SJSA1 (cell line): ENCODE measurements at regions not wholly inside any gene's neighbourhood (a gene's known extent, or its start where the extent isn't known, plus 50 kb on each side); places are given as distances from the start of the nearest gene placed in this dataset.
A peak's percentile ranks its signal among the peaks of the same experiment; 100 is the strongest.
"Not testable (repeated sequence)": the region's sequence is repeated elsewhere in the genome, so short reads cannot be mapped to it uniquely, and the experiment has no call there.

ENCODE experiments used
- DNase-seq, 2 experiments: peaks; one replicate each; pipeline ENCODE4 v3.0.0-alpha.2; 2015 to 2020; ENCODE audit warnings: low spot score in 2 of 2, low read depth in 1 of 2
- H3K27ac ChIP-seq: fragments of 250-450 bp; sonication (Bioruptor Pico); 2 replicates; pipeline ENCODE4 v1.5.1; 2020; ENCODE audit warnings: mild to moderate bottlenecking, moderate library complexity
- H3K27me3 ChIP-seq: fragments of 250-450 bp; sonication (Bioruptor Pico); replicated peaks from 2 replicates; pipeline ENCODE4 v1.5.1; 2020; ENCODE audit warnings: mild to moderate bottlenecking, moderate library complexity
- H3K36me3 ChIP-seq: fragments of 250-450 bp; sonication (Bioruptor Pico); 2 replicates; pipeline ENCODE4 v1.5.1; 2020; ENCODE audit warnings: mild to moderate bottlenecking
- H3K4me1 ChIP-seq: fragments of 250-450 bp; sonication (Bioruptor Pico); replicated peaks from 2 replicates; pipeline ENCODE4 v1.6.1; 2021; ENCODE audit warnings: mild to moderate bottlenecking
- H3K4me3 ChIP-seq: fragments of 250-450 bp; sonication (Bioruptor Pico); 2 replicates; pipeline ENCODE4 v1.5.1; 2020; ENCODE audit warnings: mild to moderate bottlenecking
- H3K9me3 ChIP-seq: fragments of 250-450 bp; sonication (Bioruptor Pico); replicated peaks from 2 replicates; pipeline ENCODE4 v1.5.1; 2020; ENCODE audit warnings: mild to moderate bottlenecking

GRCh38 chr11:101723371-101723770, 139.6 kb upstream of the TRPC6 start:
- DNase-seq = no peak
- Histone ChIP-seq H3K27me3 (no peaks in the 10 kb centered on the region), H3K4me1 (no peaks in the 10 kb centered on the region), H3K36me3 (no peaks in the 10 kb centered on the region), H3K27ac (no peak overlapping the region), H3K4me3 (no peak overlapping the region), H3K9me3 (no peaks in the 10 kb centered on the region)

GRCh38 chr11:101721270-101721669, 137.5 kb upstream of the TRPC6 start:
- Histone ChIP-seq H3K27ac (no peak overlapping the region), H3K9me3 (no peaks in the 10 kb centered on the region), H3K4me1 (no peaks in the 10 kb centered on the region), H3K36me3 (no peaks in the 10 kb centered on the region), H3K4me3 (no peak overlapping the region), H3K27me3 (no peaks in the 10 kb centered on the region)
- no peak for DNase-seq

GRCh38 chr11:101718402-101718801, 134.6 kb upstream of the TRPC6 start:
- Histone ChIP-seq H3K27ac (no peak overlapping the region), H3K4me3 (no peak overlapping the region)
- no peak for DNase-seq

GRCh38 chr11:101717619-101718018, 133.8 kb upstream of the TRPC6 start:
- Histone ChIP-seq H3K27me3 (no peaks in the 10 kb centered on the region), H3K4me3 (no peak overlapping the region), H3K4me1 (no peaks in the 10 kb centered on the region), H3K36me3 (no peaks in the 10 kb centered on the region), H3K27ac (no peak overlapping the region), H3K9me3 (no peaks in the 10 kb centered on the region)
- no peak for DNase-seq

More at GRCh38 chr11:101718402-101718801, 134.6 kb upstream of the TRPC6 start:
- no peaks in the 10 kb centered on the region for H3K4me1 ChIP-seq
- H3K36me3 ChIP-seq = no peaks in the 10 kb centered on the region
- no peaks in the 10 kb centered on the region for H3K9me3 ChIP-seq
- H3K27me3 ChIP-seq = no peaks in the 10 kb centered on the region

- no peak overlapping the region for H3K27ac ChIP-seq
- no peaks in the 10 kb centered on the region for H3K9me3 ChIP-seq
- no peaks in the 10 kb centered on the region for H3K4me1 ChIP-seq
- H3K27me3 ChIP-seq = no peaks in the 10 kb centered on the region
- no peak for DNase-seq
- H3K36me3 ChIP-seq = no peaks in the 10 kb centered on the region
- H3K4me3 ChIP-seq = no peak overlapping the region
These were observed 131.5 kb upstream of the TRPC6 start for GRCh38 chr11:101715281-101715680.

- H3K4me3 ChIP-seq = no peak overlapping the region
- DNase-seq = no peak
- no peaks in the 10 kb centered on the region for H3K36me3 ChIP-seq
- H3K9me3 ChIP-seq = no peaks in the 10 kb centered on the region
- H3K4me1 ChIP-seq = peaks cover 7% of the 10 kb centered on the region
- no peak overlapping the region for H3K27ac ChIP-seq
- no peaks in the 10 kb centered on the region for H3K27me3 ChIP-seq
These were observed 123.7 kb upstream of the TRPC6 start for GRCh38 chr11:101707477-101707876.

- Histone ChIP-seq H3K27ac (peak overlapping the region; percentile 49; the same call in 1 of the 2 replicates), H3K4me1 (peaks cover 7% of the 10 kb centered on the region), H3K27me3 (no peaks in the 10 kb centered on the region), H3K9me3 (no peaks in the 10 kb centered on the region), H3K4me3 (no peak overlapping the region), H3K36me3 (no peaks in the 10 kb centered on the region)
- peak in 1 of 2 experiments; percentile 15 for DNase-seq
These were observed 122.7 kb upstream of the TRPC6 start for GRCh38 chr11:101706541-101706940.

GRCh38 chr11:101705972-101706371, 122.2 kb upstream of the TRPC6 start:
- no peak overlapping the region for H3K4me3 ChIP-seq
- DNase-seq = no peak
- H3K4me1 ChIP-seq = peaks cover 7% of the 10 kb centered on the region
- H3K9me3 ChIP-seq = no peaks in the 10 kb centered on the region
- H3K27ac ChIP-seq = no peak overlapping the region
- no peaks in the 10 kb centered on the region for H3K27me3 ChIP-seq
- no peaks in the 10 kb centered on the region for H3K36me3 ChIP-seq

- DNase-seq, H3K4me1 ChIP-seq, H3K4me3 ChIP-seq, H3K27ac ChIP-seq, H3K9me3 ChIP-seq, H3K36me3 ChIP-seq, H3K27me3 ChIP-seq: not testable (repeated sequence)
These were observed 111.1 kb upstream of the TRPC6 start for GRCh38 chr11:101694869-101695268.

- Histone ChIP-seq H3K9me3 (no peaks in the 10 kb centered on the region), H3K27me3 (no peaks in the 10 kb centered on the region), H3K4me1 (no peaks in the 10 kb centered on the region), H3K27ac (no peak overlapping the region), H3K4me3 (no peak overlapping the region), H3K36me3 (no peaks in the 10 kb centered on the region)
- no peak for DNase-seq
These were observed 109.2 kb upstream of the TRPC6 start for GRCh38 chr11:101692980-101693379.

GRCh38 chr11:101686514-101686913, 102.7 kb upstream of the TRPC6 start:
- no peaks in the 10 kb centered on the region for H3K9me3 ChIP-seq
- H3K4me3 ChIP-seq = no peak overlapping the region
- H3K36me3 ChIP-seq = no peaks in the 10 kb centered on the region
- H3K27ac ChIP-seq = peak overlapping the region; percentile 39
- DNase-seq = peak; percentile 43
- peaks cover 10% of the 10 kb centered on the region for H3K4me1 ChIP-seq
- no peaks in the 10 kb centered on the region for H3K27me3 ChIP-seq

GRCh38 chr11:101668236-101668635, 84.4 kb upstream of the TRPC6 start:
- no peaks in the 10 kb centered on the region for H3K9me3 ChIP-seq
- no peak for DNase-seq
- H3K4me1 ChIP-seq = 0 out of 2 replicates have a peak, but pooled peaks cover 10% of the 10 kb centered on the region
- H3K27me3 ChIP-seq = no peaks in the 10 kb centered on the region
- H3K36me3 ChIP-seq = no peaks in the 10 kb centered on the region
- no peak overlapping the region for H3K4me3 ChIP-seq
- H3K27ac ChIP-seq = no peak overlapping the region

GRCh38 chr11:101666916-101667315, 83.1 kb upstream of the TRPC6 start:
- no peak for DNase-seq
- Histone ChIP-seq H3K27me3 (no peaks in the 10 kb centered on the region), H3K9me3 (no peaks in the 10 kb centered on the region), H3K27ac (no peak overlapping the region), H3K4me3 (no peak overlapping the region), H3K4me1 (0 out of 2 replicates have a peak, but pooled peaks cover 10% of the 10 kb centered on the region), H3K36me3 (no peaks in the 10 kb centered on the region)

GRCh38 chr11:101661559-101661958, 77.8 kb upstream of the TRPC6 start:
- no peaks in the 10 kb centered on the region for H3K27me3 ChIP-seq
- no peak overlapping the region for H3K4me3 ChIP-seq
- no peaks in the 10 kb centered on the region for H3K9me3 ChIP-seq
- H3K4me1 ChIP-seq = no peaks in the 10 kb centered on the region
- no peaks in the 10 kb centered on the region for H3K36me3 ChIP-seq
- DNase-seq = no peak
- H3K27ac ChIP-seq = no peak overlapping the region
